ENCODE measurements at regions not wholly inside any gene's neighbourhood (a gene's known extent, or its start where the extent isn't known, plus 50 kb on each side); places are given as distances from the start of the nearest gene placed in this dataset.

DNA sequence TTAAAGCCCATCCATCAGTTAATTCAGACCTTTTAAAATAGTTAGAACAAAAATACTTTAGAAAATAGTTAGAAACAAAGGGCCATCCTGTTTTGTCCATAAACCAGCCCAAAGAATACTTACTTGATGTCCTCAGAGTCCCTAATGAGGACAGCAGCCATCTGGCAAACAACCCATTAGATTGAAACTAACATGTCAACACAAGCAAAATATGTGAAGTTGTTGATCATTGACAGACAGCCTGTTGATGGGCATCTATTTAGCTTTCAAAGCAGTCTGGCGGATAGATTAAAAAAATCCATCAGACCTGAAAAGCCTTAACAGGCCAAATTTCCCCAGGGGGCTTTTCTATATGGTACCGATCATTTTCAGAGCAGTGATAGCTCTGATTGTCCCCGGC, 154.2 kb upstream of the TSHZ2 start:
- H3K4me3 ChIP-seq (ENCODE audit: low read length): no peak overlapping the region
- H3K9ac ChIP-seq (ENCODE audit: low read length): no peak overlapping the region
- H3K9me3 ChIP-seq (ENCODE audit: control insufficient read depth, low read length): no peaks in the 10 kb centered on the region
- peaks cover 14% of the 10 kb centered on the region for H3K4me1 ChIP-seq (ENCODE audit: control insufficient read depth, insufficient read depth, low read length)
- H3K36me3 ChIP-seq (ENCODE audit: control insufficient read depth, insufficient read depth, low read length, severe bottlenecking): no peaks in the 10 kb centered on the region
- no peak for DNase-seq (ENCODE audit: low read depth)
- no peaks in the 10 kb centered on the region for H3K27me3 ChIP-seq (replicated peaks; ENCODE audit: control insufficient read depth, insufficient read depth, low read length)

GRCh38 chr20:52817511-52817910, 154.6 kb upstream of the TSHZ2 start:
- H3K9ac ChIP-seq (ENCODE audit: low read length): no peak overlapping the region
- no peak overlapping the region for H3K4me3 ChIP-seq (ENCODE audit: low read length)
- H3K27me3 ChIP-seq (replicated peaks; ENCODE audit: control insufficient read depth, insufficient read depth, low read length): no peaks in the 10 kb centered on the region
- no peaks in the 10 kb centered on the region for H3K36me3 ChIP-seq (ENCODE audit: control insufficient read depth, insufficient read depth, low read length, severe bottlenecking)
- no peak for DNase-seq (ENCODE audit: low read depth)
- H3K9me3 ChIP-seq (ENCODE audit: control insufficient read depth, low read length): no peaks in the 10 kb centered on the region
- peaks cover 14% of the 10 kb centered on the region for H3K4me1 ChIP-seq (ENCODE audit: control insufficient read depth, insufficient read depth, low read length)

GRCh38 chr20:52814371-52814770, 157.8 kb upstream of the TSHZ2 start:
- no peaks in the 10 kb centered on the region for H3K9me3 ChIP-seq (ENCODE audit: control insufficient read depth, low read length)
- peaks cover 14% of the 10 kb centered on the region for H3K4me1 ChIP-seq (ENCODE audit: control insufficient read depth, insufficient read depth, low read length)
- no peak overlapping the region for H3K9ac ChIP-seq (ENCODE audit: low read length)
- H3K4me3 ChIP-seq (ENCODE audit: low read length): no peak overlapping the region
- no peaks in the 10 kb centered on the region for H3K36me3 ChIP-seq (ENCODE audit: control insufficient read depth, insufficient read depth, low read length, severe bottlenecking)
- DNase-seq (ENCODE audit: low read depth): no peak
- H3K27me3 ChIP-seq (replicated peaks; ENCODE audit: control insufficient read depth, insufficient read depth, low read length): no peaks in the 10 kb centered on the region

GRCh38 chr20:52812231-52812847, 159.8 kb upstream of the TSHZ2 start:
- Histone ChIP-seq H3K36me3 (ENCODE audit: control insufficient read depth, insufficient read depth, low read length, severe bottlenecking) (no peaks in the 10 kb centered on the region), H3K4me3 (ENCODE audit: low read length) (no peak overlapping the region), H3K27me3 (replicated peaks; ENCODE audit: control insufficient read depth, insufficient read depth, low read length) (no peaks in the 10 kb centered on the region), H3K9ac (ENCODE audit: low read length) (no peak overlapping the region), H3K4me1 (ENCODE audit: control insufficient read depth, insufficient read depth, low read length) (peaks cover 9% of the 10 kb centered on the region), H3K9me3 (ENCODE audit: control insufficient read depth, low read length) (no peaks in the 10 kb centered on the region)
- DNase-seq (ENCODE audit: low read depth): no peak

GRCh38 chr20:52809003-52809402, 163.2 kb upstream of the TSHZ2 start:
- no peak overlapping the region for H3K4me3 ChIP-seq (ENCODE audit: low read length)
- H3K27me3 ChIP-seq (replicated peaks; ENCODE audit: control insufficient read depth, insufficient read depth, low read length): no peaks in the 10 kb centered on the region
- no peak for DNase-seq (ENCODE audit: low read depth)
- H3K36me3 ChIP-seq (ENCODE audit: control insufficient read depth, insufficient read depth, low read length, severe bottlenecking): no peaks in the 10 kb centered on the region
- H3K9me3 ChIP-seq (ENCODE audit: control insufficient read depth, low read length): no peaks in the 10 kb centered on the region
- H3K9ac ChIP-seq (ENCODE audit: low read length): no peak overlapping the region
- peaks cover 6% of the 10 kb centered on the region for H3K4me1 ChIP-seq (ENCODE audit: control insufficient read depth, insufficient read depth, low read length)

GRCh38 chr20:52806918-52807317, 165.2 kb upstream of the TSHZ2 start:
- Histone ChIP-seq H3K9me3 (ENCODE audit: control insufficient read depth, low read length) (no peaks in the 10 kb centered on the region), H3K27me3 (replicated peaks; ENCODE audit: control insufficient read depth, insufficient read depth, low read length) (no peaks in the 10 kb centered on the region), H3K4me3 (ENCODE audit: low read length) (no peak overlapping the region), H3K4me1 (ENCODE audit: control insufficient read depth, insufficient read depth, low read length) (peaks cover 2% of the 10 kb centered on the region), H3K36me3 (ENCODE audit: control insufficient read depth, insufficient read depth, low read length, severe bottlenecking) (no peaks in the 10 kb centered on the region), H3K9ac (ENCODE audit: low read length) (no peak overlapping the region)
- no peak for DNase-seq (ENCODE audit: low read depth)

- no peaks in the 10 kb centered on the region for H3K36me3 ChIP-seq (ENCODE audit: control insufficient read depth, insufficient read depth, low read length, severe bottlenecking)
- no peak overlapping the region for H3K4me3 ChIP-seq (ENCODE audit: low read length)
- no peak for DNase-seq (ENCODE audit: low read depth)
- no peak overlapping the region for H3K9ac ChIP-seq (ENCODE audit: low read length)
- H3K4me1 ChIP-seq (ENCODE audit: control insufficient read depth, insufficient read depth, low read length): peaks cover 12% of the 10 kb centered on the region
- no peaks in the 10 kb centered on the region for H3K9me3 ChIP-seq (ENCODE audit: control insufficient read depth, low read length)
- H3K27me3 ChIP-seq (replicated peaks; ENCODE audit: control insufficient read depth, insufficient read depth, low read length): no peaks in the 10 kb centered on the region
These were observed 166.3 kb upstream of the TSHZ2 start for GRCh38 chr20:52805843-52806242.

DNA sequence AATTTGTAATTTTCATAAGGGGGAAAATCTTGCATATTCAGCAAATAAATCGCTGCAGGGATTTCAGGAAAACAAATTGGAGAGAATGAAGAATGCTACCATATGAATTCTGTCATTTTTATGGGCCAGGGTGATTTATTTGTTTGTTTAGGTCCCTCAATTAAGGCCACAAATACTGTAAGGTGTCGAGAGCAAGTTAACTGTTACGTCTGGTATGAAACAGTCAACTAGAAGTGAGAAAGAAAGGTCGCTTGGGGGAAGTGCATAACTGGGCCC, 166.9 kb upstream of the TSHZ2 start:
- DNase-seq (ENCODE audit: low read depth): no peak
- Histone ChIP-seq H3K4me3 (ENCODE audit: low read length) (no peak overlapping the region), H3K36me3 (ENCODE audit: control insufficient read depth, insufficient read depth, low read length, severe bottlenecking) (no peaks in the 10 kb centered on the region), H3K9me3 (ENCODE audit: control insufficient read depth, low read length) (no peaks in the 10 kb centered on the region), H3K27me3 (replicated peaks; ENCODE audit: control insufficient read depth, insufficient read depth, low read length) (no peaks in the 10 kb centered on the region), H3K9ac (ENCODE audit: low read length) (no peak overlapping the region), H3K4me1 (ENCODE audit: control insufficient read depth, insufficient read depth, low read length) (peaks cover 18% of the 10 kb centered on the region)

DNA sequence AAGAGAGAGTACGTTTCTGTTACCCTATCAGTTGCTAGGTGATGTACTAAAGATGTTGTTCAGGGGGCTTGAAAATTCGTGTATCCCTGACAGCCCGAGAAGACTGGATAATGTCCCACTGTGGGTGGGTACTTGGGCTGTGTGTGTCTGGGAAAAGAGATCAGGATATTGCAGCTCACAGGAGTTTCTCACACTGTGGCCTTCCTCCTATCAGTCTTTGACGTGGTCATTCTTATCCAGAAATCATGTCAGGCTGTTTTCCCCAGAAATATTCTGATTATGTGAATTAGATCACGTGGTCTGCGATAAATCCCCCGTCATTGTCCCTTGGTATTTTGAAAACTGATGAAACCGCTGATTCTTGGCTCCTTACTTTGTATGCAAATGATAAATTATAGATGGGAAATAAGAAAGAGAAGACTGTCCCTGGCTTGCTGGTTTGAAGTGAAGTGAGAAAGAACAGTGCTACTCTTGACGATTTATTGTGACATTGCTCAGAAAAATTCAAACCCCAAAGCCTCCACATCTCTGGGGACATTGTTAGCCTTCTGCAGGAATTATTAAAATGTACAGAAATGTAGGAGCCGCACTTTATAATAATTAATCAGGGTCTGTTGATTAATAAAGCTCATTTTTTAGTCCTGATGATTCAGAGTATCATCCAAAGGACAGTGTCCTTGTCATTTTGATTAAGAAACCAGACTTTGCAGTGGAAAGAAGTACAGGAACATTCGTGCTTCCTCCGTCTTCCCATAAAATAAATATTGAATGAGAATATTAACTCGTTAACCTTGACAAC, 167.5 kb upstream of the TSHZ2 start:
- no peaks in the 10 kb centered on the region for H3K27me3 ChIP-seq (replicated peaks; ENCODE audit: control insufficient read depth, insufficient read depth, low read length)
- H3K9me3 ChIP-seq (ENCODE audit: control insufficient read depth, low read length): no peaks in the 10 kb centered on the region
- no peaks in the 10 kb centered on the region for H3K36me3 ChIP-seq (ENCODE audit: control insufficient read depth, insufficient read depth, low read length, severe bottlenecking)
- H3K9ac ChIP-seq (ENCODE audit: low read length): no peak overlapping the region
- DNase-seq (ENCODE audit: low read depth): no peak
- H3K4me1 ChIP-seq (ENCODE audit: control insufficient read depth, insufficient read depth, low read length): peaks cover 20% of the 10 kb centered on the region
- H3K4me3 ChIP-seq (ENCODE audit: low read length): no peak overlapping the region

DNA sequence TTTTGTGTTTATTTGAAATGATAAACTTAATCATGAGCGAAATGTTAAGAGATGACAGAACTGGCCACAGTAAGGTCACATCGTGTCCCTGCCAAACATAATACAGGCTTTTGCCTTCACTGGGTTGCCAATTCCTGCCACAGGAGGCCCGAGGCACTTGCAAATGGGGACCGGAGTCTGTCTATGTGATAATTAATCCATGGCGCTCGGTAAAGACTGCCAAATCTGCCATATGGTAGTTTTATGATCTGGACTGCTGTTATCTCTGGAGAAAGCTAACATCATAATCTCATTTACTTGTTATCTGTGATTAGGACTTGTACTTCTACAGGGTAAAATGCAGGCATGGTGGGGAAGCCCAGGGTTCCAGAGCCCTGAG, 170.5 kb upstream of the TSHZ2 start:
- Histone ChIP-seq H3K9me3 (ENCODE audit: control insufficient read depth, low read length) (no peaks in the 10 kb centered on the region), H3K36me3 (ENCODE audit: control insufficient read depth, insufficient read depth, low read length, severe bottlenecking) (no peaks in the 10 kb centered on the region), H3K27me3 (replicated peaks; ENCODE audit: control insufficient read depth, insufficient read depth, low read length) (no peaks in the 10 kb centered on the region), H3K4me1 (ENCODE audit: control insufficient read depth, insufficient read depth, low read length) (peaks cover 20% of the 10 kb centered on the region), H3K4me3 (ENCODE audit: low read length) (no peak overlapping the region), H3K9ac (ENCODE audit: low read length) (no peak overlapping the region)
- DNase-seq (ENCODE audit: low read depth): no peak

GRCh38 chr20:52800734-52801627, 171.2 kb upstream of the TSHZ2 start:
- peak overlapping the region; percentile 14 for H3K4me3 ChIP-seq (ENCODE audit: low read length)
- no peak for DNase-seq (ENCODE audit: low read depth)
- H3K9ac ChIP-seq (ENCODE audit: low read length): no peak overlapping the region
- no peaks in the 10 kb centered on the region for H3K9me3 ChIP-seq (ENCODE audit: control insufficient read depth, low read length)
- no peaks in the 10 kb centered on the region for H3K27me3 ChIP-seq (replicated peaks; ENCODE audit: control insufficient read depth, insufficient read depth, low read length)
- H3K4me1 ChIP-seq (ENCODE audit: control insufficient read depth, insufficient read depth, low read length): peaks cover 20% of the 10 kb centered on the region
- no peaks in the 10 kb centered on the region for H3K36me3 ChIP-seq (ENCODE audit: control insufficient read depth, insufficient read depth, low read length, severe bottlenecking)
